HG02981 (cell line): ENCODE measurements at regions not wholly inside any gene's neighbourhood (a gene's known extent, or its start where the extent isn't known, plus 50 kb on each side); places are given as distances from the start of the nearest gene placed in this dataset.
"Not testable (repeated sequence)": the region's sequence is repeated elsewhere in the genome, so short reads cannot be mapped to it uniquely, and the experiment has no call there.

ENCODE experiments used
- ATAC-seq: cut with Tn5 transposase; IDR thresholded peaks from one replicate; pipeline ENCODE4 v1.9.1; 2021; ENCODE audit warnings: mild to moderate bottlenecking, moderate library complexity; ENCODE audit not compliant: unreplicated experiment

DNA sequence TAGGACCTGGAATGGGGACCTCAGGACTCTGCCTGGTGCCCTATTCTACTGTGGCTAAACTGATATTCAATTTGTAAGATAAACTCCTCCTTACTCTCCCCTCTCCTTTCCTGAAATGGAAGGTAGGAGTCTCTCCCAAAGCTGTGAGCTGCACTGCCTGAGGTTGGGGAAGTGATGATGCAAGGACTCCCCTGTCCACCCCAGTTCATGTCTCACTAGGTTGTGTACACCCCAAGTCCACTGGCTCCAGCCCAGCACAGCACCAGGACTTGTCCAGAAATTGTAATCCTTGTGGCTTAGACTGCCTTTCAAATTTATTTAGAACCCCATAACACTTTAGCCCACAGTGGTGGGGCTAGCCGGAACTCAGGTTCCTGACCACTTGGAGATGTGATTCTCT is 247.2 kb upstream of the CTBP2 start:
- ATAC-seq: no peak

DNA sequence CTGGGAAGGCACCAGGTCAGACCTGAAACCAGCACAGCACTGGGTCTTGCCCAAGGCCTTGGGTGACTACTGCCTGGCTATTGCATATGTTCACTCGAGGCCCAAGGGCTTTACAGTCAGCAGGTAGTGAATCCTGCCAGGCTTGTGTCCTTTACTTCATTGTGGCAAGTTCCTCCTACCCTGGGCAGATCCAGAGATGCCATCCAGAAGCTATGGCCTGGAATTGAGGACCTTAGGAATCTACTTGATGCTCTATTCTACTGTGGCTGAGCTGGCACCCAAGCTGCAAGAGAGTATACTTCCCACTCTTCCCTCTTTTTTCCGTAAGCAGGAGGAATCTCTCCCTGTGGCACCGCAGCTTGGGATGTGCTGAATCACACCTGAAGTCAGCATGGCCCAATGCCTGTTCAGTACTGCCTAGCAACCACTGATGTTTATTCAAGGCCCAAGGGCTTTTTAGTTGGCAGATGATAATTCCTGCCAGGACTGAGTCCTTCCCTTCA is 246.7 kb upstream of the CTBP2 start:
- no peak for ATAC-seq

DNA sequence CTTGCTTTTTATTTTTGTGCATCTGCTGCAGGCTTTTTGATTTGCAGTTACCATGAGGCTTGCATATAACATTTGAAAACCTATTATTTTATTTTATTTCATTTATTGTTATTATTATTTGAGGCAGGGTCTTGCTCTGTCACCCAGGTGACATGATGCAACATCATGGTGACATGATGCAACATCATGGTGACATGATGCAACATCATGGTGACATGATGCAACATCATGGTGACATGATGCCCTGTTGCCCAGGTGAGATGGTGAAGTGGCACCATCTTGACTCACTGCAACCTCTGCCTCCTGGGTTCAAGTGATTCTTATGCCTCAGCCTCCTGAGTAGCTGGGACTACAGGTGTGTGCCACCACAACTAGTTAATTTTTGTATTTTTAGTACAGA is 244.5 kb upstream of the CTBP2 start:
- not testable (repeated sequence) for ATAC-seq

DNA sequence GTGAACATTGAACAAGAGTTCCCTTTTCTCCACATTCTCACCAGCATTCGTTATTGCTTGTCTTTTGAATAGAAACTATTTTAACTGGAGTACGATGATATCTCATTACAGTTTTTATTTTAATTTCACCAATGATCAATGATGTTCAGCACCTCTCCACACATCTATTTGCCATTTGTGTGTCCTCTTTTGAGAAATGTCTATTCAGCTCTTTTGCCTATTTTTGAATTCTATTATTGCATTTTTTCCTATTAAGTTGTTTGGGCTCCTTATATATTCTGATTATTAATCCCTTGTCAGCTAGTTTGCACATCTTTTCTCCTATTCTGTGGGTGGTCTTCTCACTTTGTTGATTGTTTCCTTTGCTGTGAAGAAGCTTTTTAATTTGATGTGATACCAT is 241.1 kb upstream of the CTBP2 start:
- no peak for ATAC-seq

DNA sequence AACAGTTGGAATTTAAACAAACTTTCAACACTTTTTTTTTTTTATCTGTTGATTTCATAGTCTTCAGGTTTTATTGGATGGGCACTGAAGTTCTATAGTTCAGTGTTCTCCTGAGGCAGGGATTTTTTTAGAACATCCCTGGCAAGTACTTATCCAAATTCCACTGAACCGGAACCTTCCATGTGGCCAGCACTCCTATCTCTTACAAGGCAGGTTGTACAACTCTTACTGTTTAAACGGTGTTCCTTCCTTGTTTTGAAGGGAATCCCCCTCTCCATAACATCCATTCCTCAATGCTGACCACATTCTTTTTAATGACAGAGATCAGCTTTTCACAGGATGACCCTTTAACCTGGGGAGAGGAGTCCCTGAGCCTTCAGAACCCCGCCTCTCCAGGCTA is 238.9 kb upstream of the CTBP2 start:
- ATAC-seq: no peak

DNA sequence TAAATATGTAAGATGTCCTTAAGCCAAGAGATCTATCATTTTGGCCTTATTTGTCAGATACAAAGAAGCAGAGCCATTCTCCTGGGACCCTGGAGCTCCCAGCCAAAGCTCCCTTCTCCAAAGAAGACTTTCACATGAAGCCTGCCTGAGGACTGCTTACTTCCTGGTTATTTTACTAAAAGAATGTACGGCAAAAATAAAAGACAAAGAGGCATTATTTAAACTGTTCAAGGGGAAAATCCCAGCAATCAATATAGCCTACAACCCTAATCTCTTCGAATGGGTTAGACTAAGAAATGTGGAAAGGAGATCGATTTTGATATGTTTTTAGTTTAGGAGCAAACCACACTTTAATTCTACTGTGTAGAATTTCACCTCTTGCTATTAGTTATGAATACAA is 237.9 kb upstream of the CTBP2 start:
- no peak for ATAC-seq

DNA sequence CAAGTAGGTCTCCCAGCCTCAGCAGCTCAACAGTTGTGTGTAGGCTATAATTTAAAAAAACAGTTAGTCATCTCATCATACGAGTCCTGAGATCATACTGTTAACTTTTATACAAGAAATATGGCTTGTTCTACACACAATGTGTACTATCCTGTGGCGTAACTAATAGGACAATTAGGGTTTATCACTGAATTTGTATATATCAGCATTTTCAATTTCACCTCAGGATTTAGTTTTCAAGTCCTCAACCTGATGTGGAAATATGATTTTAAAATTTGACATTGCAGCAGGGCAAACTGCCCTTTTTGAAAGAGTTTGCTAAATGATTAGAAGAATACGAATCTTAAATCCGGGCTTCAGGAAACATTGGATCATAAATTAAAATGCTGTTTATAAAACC is 237.2 kb upstream of the CTBP2 start:
- no peak for ATAC-seq

DNA sequence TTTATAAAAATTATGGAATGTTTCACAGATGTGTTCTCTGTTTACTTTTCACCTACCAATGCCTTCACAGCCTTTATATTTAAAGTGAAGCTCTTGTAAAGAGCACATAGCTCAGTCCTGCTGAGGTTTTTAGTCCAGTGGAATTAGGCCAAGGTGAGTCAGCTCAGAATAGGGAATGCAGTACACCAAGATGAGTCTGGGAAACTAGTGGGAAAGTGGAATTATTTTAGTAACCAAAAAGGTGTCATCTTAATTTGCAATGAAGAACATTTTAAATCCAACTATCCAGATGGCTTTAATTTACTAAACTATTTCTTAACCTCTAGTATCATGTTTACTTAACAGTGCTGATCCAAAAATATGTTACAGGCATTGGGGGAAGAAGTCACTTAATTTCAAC is 236.3 kb upstream of the CTBP2 start:
- ATAC-seq: no peak

DNA sequence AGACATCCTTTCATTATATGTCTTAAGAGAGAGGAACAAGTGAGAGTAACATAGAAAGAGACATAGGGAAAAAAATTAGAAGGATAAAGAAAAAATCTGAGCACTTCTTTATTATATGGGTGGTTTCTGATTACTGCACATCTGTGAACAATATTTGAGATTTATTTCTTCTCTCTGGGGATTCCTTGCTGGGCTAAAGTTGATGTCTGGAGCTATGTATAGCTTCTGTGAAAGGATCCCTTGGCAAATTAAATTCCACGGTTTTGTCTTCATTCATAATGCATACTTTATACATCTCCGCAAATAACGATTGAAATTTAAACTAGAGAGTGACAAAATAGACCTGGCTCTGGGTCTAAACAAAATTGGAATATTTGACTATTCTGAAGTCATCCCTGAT is 232.2 kb upstream of the CTBP2 start:
- ATAC-seq: no peak

DNA sequence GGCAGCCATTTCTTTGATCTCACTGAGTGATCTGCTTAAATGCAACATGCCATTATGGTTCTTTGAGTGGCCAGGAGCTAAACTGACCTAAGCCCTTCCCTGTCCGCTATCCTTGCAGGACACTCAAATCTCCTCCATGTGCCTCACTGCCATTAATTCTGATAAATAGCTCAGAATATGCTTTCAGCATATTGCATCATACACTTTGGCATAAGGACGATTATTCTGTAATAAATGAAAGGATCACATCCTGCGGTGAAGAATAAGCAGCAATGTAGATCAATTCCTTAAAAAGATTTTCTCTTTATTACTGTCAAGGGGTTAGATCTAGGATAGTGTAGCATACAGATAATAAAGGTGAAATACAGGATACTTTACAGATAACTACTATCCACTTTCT is 231.8 kb upstream of the CTBP2 start:
- no peak for ATAC-seq

DNA sequence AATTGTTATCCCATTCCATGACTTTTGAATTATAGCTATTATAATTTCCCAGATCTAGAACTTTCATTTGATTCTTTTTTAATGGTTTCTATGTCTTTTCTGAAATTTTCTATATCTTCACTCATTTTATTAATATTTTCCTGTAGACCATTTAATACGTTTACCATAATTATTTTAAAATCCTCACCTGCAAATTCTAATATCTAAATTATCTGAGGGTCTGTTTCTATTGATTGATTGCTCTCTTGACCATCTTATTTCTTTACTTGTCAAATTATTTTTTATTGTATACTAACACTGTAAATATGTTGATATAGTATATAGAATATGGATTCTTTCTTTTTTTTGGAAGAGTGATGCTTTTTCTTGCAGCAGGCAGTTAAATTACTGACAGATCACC is 229.3 kb upstream of the CTBP2 start:
- ATAC-seq: no peak

DNA sequence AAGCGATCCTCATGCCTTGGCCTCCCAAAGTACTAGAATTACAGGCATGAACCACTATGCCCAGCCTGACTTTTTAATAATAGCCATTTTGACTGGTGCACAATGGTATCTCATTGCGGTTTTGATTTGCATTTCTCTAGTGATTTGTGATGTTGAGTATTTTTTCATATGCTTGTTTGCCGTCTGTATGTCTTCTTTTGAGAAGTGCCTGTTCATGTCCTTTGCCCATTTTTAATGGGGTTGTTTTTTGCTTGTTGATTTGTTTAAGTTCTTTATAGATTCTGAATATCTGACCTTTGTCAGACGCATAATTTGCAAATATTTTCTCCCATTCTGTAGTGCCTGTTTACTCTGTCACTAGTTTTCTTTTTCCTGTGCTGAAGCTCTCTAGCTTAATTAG is 219.2 kb upstream of the CTBP2 start:
- ATAC-seq: no peak

DNA sequence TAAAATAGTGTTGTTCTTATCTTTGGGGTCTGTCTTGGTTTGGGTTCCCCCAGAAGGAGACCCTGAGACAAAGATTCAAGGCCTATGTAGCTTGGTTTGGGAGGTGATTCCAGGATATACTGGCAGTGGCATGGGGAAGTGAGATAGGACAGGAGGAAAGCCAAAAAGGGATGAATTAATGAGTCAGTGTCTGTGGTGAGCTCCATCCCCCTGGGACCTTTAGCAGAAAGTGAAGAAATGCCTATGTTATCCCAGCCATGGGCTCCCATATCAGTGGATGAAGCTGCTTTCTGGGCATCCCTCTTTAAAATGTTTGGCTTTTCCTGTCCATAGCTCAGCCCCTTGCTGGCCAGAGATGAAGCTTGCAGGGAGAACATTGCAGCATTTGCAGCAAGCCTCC is 217.0 kb upstream of the CTBP2 start:
- no peak for ATAC-seq

DNA sequence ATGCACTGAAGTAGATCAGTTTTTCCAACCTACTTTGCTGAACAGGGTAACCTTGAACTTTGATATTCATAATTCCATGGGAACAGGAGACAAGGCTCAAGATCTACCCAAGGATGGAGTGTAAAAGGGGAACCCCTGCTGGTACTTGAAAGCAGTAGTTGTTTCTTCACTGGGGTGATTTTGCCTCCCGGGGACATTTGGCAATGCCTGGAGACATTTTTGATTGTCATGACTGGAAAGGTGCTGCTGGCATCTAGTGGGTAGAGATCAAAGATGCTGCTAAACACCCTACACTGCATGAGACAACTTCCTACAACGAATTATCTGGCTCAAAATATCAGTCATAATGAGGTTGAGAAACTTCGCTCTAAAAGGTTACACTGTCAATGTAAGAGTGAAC is 214.8 kb upstream of the CTBP2 start:
- no peak for ATAC-seq

DNA sequence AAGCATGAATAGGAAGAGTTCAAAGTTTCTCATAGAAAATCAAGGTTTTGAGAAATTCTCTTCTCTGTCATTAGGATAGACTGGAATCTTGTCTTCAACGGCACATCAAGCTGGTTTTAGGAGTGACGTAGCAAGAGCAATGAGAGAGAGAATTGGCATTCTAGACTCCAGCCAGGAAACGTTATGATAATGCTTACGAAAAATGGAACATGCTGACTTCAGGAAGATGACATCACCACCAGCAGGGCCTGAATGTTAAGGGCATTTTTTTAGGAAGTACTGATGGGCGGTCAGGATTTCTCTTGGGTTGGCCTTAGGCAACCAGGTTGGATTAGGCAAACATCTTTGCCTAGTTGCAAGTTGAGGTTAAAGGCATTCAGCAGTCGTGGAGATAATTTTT is 213.2 kb upstream of the CTBP2 start:
- no peak for ATAC-seq

DNA sequence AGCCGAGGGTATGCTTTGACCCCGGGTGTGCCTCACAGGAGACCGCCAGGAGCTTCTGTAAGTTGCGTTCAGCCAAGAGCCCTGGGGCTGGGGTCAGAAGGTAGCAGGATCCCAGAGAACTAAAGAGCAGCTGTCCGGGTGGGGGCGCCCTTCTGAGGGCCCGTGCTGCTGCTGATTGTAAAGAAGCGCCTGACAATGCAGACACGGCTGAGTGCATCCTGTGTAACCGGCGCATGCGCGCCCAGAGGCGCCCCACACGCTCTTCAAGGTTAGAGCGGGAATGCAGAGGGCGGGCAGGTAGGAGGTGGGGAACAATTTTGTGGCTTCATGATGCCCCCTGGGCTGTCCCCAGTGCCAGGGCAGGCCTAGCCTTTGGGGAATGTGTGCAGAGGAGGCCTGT is 210.2 kb upstream of the CTBP2 start:
- ATAC-seq: no peak

DNA sequence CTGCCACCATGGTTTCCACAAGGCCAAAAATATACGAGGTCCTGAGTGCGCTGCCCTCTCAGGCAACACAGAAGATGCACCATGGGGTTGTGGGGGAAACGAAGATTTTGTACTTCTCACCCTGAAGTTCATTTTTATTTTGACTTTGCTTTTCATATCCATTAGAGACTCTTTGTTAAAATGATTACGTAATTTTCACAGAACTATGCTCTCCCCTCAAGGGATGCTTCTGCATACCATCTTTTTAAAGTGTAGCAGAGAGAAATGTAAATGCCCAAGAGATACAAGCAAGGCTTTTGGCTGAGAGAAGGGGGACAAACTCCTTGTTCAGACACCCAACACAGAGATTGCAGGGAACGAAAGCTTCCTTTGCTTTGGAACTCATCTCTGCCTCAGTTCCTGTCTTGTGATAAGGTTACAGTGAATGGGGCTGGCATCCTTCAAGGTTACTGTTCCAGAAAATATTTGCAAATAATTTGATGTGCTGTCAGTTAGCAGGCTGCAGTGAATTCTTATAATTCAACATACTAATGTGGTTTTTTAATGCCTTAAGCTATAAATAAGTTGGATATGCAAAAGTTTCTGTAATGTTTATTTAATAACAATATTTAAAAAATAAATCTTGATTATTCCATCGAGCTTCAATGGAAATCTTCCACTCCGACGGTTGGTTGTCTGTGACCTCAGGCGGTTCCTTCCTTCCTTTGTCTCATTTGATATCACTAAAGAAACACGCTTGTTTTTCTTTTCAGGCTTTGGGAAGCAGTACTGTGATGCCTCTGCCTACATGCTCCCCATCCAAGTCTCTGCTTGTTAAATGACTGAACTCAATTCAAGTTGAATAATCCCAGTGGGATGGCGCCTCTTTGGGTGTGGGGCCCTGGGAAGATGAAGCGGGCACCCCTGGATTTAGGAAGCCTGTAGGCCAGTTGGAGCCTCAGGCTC is 209.3 kb upstream of the CTBP2 start:
- no peak for ATAC-seq

DNA sequence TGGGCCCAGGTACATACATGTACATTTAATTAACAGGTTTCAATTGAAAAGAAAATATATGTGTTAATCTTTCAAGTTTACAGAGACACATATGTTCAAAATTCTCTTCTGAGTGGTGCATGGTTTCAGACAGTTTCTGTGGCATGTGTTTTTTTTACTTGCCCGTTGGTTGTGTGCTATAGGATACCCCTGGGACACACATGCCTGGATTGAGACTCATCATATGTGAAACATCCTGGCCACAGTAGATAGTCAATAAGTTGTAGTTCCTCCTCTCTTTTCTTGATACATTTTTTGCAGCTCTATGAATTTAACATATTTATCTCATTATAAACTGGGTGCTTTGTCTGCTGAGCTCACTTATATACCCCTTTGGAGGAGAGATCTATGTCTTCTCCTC is 207.8 kb upstream of the CTBP2 start:
- ATAC-seq: no peak

DNA sequence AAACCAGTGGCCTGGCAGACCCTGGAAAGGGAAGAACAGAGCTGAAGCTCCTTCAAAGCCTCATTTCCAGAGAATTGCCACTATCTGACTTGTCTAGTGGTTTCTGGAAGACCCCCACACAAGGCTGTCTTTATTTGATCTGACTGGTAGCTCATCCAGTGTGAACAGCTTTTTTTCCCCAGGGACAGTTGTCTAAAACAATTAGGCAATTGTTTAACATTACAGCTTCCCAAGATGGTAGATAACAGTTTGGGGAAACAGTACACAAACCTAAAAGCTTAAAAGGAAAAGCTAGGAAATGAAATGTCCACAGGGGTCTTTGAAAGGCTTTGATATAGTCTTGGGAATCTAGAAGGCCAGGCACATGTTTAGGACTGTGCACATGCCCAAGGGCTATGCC is 203.4 kb upstream of the CTBP2 start:
- ATAC-seq: no peak

DNA sequence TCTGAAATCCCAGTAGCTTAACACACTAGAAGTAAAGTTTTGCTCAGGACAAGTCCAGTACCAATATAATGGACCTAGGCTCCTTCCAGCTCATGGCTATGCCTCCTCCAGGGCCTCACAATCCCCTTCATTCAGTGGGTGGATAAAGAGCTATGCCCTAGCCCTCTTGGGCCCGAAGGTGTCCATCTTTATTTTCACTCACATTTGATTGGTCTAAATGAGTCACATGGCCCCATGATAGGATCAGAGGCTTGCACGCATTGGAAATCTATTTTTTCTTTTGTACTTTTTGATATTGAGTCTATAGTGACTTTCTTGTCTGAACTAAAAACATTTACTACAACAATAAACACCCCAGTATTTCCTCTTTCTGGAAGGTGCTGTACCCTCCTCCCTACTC is 202.6 kb upstream of the CTBP2 start:
- ATAC-seq: no peak

DNA sequence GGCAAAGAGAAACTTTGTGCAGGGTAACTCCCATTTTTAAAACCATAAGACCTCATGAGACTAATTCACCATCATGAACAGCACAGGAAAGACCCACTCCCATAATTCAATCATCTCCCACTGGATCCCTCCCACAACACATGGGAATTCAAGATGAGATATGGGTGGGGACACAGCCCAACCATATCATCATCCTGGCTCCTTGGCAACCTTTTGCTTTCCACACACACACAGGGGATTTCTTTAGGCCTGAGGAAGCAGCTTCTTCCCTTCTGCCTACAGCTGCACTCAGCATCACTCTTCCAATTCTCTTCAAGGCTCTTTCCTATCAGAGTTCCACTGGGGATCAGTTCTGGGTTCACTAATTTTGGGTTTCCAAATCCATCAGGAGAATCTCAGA is 199.0 kb upstream of the CTBP2 start:
- ATAC-seq: no peak

DNA sequence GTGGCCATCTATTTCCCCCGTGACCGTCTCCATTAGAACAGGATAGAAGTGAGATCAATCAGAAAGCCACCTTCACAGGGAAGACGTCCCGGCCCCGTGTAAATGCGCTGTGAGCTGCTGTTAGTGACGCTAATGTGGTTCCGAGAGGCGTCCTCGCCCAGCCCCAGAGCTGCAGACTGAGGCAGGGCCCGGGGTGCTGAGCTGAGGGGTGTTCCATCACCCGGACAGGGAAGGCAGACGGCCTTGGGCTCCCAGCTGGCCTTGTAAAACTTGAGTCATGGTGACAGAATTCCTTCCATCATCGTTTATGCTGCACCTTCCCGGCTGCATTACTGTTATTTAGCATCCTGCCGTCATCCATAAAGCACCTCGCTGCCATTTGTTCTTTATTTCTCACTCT is 195.3 kb upstream of the CTBP2 start:
- no peak for ATAC-seq

DNA sequence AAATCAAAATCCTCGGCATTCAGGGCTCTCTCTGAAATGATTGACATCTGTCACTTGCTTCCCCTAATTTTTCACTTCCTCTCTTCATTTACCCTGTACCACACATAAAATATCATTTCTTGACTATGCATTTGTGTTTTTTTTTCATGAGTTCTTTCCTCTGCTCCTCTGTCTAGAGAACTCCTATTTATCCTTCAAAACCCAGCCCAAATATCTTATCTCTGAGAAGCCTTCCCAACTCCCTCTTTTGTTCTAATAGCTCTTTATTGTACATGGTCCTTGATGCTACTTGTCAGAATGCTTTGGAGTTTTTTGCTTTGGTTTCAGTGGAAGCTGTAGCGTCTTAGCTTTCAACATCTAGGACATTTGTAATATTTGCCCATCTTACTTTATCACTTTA is 190.2 kb upstream of the CTBP2 start:
- no peak for ATAC-seq
